HG03097 (cell line): ENCODE measurements at regions not wholly inside any gene's neighbourhood (a gene's known extent, or its start where the extent isn't known, plus 50 kb on each side); places are given as distances from the start of the nearest gene placed in this dataset.
"Not testable (repeated sequence)": the region's sequence is repeated elsewhere in the genome, so short reads cannot be mapped to it uniquely, and the experiment has no call there.

Experiments used
- ATAC-seq: cut with Tn5 transposase; IDR thresholded peaks from one replicate; pipeline ENCODE4 v1.9.1; 2021; ENCODE audit not compliant: unreplicated experiment, low FRiP score

- ATAC-seq = no peak
Measured at GRCh38 chr9:103601287-103601686, 492.8 kb upstream of the SMC2 start.

- not testable (repeated sequence) for ATAC-seq
Measured at GRCh38 chr9:103611950-103612349, 482.2 kb upstream of the SMC2 start.

GRCh38 chr9:103615994-103616393 is 478.1 kb upstream of the SMC2 start:
- ATAC-seq = no peak

- no peak for ATAC-seq
Measured at GRCh38 chr9:103617046-103617445, 477.1 kb upstream of the SMC2 start.

DNA sequence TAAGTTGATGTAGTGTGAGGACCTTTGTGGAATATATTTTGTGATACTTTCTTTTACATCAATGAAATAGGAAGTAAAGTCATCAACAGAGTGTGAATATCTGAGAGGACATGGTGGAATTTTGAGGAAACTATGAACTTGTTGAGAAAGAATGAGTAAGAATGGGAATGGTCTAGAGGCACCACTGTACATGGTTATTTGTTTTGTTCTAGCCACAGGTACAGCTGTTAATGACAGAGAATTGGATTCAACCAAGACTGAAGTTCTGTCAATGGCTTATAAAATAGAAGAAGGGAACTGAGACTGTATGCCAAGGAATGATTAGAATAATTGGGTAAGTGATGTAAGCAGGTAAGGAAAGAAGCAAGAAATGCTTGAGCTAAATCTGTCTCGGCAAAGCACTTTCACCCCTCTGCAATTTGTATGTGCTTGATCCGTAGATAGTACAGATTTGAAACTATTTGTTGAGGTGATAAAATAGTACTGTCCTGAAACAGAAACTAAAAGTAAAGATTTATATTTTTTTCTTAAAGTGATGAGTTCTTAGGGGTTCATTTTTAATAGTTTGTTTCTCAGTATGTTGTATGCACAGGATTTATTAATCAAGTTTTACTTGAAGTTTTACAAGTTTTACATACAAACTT is 468.8 kb upstream of the SMC2 start:
- ATAC-seq = no peak

GRCh38 chr9:103627731-103628130 is 466.4 kb upstream of the SMC2 start:
- no peak for ATAC-seq

DNA sequence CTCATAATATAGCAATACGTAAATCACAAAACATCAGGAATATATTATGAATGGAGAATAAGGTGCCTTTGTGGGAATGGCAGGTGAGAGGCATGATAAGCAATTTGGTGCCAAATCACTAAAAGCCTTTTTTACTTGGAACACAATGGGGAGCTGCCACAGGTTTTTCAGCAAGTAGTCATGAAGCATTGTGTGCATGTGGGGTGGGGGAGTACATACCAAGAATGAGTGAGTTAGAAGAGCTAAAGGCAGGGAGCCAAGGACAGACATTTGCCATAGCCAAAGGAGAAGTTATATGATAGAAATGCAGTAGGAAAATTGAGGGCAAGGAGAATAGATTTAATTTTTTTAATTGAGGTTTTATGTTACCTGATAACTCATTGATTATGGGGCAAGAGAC is 445.0 kb upstream of the SMC2 start:
- ATAC-seq = no peak

GRCh38 chr9:103658156-103658555 is 436.0 kb upstream of the SMC2 start:
- ATAC-seq = no peak

DNA sequence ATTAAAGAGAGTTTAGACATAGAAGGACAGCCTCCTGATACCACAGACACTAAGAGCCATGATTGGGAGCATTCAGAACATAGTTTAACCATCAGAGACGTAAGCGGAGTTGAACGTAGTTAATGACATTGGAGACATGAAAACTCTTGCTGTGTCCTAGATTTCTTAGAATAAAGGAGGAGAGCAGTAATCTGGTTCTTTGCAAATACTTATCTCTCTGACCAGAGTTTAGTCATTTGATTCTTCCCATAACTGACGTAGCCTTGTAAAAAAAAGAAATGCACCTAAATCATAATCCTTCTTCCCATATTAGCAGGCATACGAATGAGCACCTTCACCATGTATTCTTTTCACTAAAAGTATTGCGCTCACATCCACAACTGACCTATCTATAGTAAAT is 433.3 kb upstream of the SMC2 start:
- no peak for ATAC-seq

DNA sequence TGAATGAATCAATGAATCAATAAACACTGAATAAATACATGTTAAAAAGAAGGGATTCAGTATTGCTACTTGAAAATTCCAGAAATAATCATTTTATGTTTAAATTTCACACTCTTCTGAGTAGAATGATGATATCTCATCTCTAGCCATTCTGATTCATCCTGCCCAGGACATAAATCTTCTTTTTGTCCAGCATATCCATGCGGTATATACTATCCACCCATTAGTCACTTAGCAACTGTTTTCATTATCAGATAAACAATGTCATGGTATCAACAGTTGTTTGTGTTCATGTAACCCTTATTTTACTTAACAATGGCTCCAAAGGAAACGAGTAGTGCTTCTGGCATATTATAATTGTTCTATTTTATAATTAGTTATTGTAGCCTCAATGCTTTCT is 432.4 kb upstream of the SMC2 start:
- ATAC-seq = no peak

DNA sequence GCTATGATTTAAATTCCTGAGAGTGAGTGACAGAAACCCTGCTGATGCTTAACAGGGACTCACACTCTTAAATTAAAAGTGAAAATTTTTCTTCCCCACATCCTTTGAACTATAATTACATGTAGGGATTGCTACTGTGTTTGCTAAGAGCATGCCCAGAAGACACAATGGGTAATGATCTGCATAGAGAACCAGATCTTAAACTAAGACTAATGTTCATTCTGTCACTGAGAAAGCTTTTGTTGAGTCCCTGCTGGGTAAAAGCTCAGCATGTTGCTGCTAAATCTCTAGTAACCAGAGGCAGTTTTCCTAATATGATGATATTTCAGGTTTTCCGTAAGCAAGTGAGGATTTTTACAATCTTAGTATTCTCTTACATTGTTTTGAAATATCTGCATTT is 424.8 kb upstream of the SMC2 start:
- ATAC-seq = no peak

DNA sequence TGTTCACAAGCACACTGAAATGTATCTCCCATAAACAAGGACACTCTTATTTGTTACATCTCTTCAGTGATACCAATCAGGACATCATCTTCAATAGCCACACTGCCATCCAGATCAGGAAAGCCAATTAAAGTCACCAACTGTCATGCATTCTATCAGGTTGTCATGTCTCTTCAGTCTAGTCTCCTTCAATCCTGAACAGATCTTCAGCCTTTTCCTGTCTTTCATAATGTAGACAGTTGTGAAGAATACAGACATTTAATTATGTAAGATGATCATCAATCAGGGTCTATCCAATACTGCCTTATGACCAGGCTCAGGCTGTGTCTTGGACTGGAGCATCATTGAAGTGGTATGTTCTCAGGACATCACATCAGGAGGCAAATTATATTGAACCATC is 419.8 kb upstream of the SMC2 start:
- no peak for ATAC-seq

DNA sequence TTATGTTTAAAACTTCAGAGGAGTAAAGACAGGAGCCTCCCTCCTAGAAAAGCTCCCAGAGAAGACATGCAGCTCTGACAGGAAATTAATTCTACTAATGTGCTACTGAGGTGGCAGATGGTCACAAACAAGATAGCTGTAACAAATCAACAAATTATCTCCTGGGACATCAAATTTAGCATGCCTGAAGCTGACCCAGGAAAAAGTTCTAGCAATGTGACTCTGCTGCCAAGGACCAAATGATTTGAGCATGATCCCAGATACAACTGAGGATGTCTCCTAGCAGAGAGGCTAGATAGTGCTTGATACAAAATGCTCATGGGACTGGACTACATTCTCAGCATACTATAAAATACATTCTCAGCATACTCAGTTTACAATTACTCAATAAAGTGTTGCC is 413.5 kb upstream of the SMC2 start:
- no peak for ATAC-seq

DNA sequence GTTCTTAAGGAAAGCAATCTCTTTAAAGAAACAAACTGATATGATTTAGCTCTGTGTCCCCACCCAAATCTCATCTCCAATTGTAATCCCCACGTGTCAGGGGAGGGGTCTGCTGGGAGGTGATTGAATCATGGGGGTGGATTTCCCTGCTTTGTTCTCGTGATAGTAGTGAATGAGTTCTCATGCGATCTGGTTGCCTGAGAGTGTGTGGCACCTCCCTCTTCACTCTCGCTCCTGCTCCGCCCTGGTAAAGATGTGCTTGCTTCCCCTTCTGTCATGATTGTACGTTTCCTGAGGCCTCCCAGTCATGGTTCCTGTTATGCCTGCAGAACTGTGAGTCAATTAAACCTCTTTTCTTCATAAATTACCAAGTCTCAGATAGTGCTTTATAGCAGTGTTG is 412.7 kb upstream of the SMC2 start:
- no peak for ATAC-seq

GRCh38 chr9:103700195-103700962 is 393.7 kb upstream of the SMC2 start:
- ATAC-seq = no peak

- no peak for ATAC-seq
Measured at GRCh38 chr9:103702572-103702971, 391.5 kb upstream of the SMC2 start.

DNA sequence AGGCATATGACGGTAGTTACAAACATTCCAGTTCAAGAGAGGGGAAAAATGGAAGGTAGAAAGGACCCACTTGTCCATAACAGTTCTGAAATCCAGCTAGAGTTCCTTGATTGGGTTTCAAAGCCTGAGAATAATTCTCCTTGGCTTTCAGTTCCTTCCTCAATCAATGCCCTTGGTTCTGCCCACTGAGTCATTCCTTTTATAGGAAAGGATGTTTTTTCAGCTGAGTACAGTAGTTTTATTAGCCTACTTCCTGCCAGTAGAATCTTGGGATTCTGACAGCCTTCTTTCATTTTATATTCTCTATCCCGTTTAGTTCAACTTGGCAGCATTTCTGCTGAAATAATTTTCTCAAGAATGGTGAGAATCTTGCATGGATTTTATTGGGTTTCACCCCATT is 386.9 kb upstream of the SMC2 start:
- ATAC-seq = no peak

GRCh38 chr9:103709366-103709765 is 384.7 kb upstream of the SMC2 start:
- no peak for ATAC-seq

GRCh38 chr9:103713631-103714030 is 380.5 kb upstream of the SMC2 start:
- no peak for ATAC-seq

DNA sequence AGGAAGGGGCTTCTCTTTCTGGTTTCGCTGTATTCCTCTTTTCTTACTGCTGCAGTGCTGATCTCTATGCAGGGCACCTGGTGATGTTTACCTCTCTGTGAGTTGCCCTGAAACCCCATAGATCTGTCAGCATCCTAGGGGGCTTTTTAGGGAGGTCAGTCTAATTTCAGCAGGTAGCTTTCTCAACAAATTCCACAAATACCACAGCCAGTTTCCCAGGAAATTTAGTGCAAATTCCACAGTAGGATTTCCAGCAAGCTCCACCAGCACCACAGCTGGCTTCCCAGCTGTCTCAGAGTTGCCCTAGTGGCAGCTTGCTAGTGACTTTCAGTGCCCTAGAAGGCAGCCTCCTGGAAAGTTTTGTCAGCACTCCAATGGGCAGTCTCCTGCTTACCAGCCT is 379.1 kb upstream of the SMC2 start:
- no peak for ATAC-seq

- no peak for ATAC-seq
Measured at GRCh38 chr9:103721056-103721455, 373.1 kb upstream of the SMC2 start.

GRCh38 chr9:103730866-103731265 is 363.2 kb upstream of the SMC2 start:
- no peak for ATAC-seq
